ENCODE measurements at regions not wholly inside any gene's neighbourhood (a gene's known extent, or its start where the extent isn't known, plus 50 kb on each side); places are given as distances from the start of the nearest gene placed in this dataset.
"Not testable (repeated sequence)": the region's sequence is repeated elsewhere in the genome, so short reads cannot be mapped to it uniquely, and the experiment has no call there.

- Histone ChIP-seq H3K4me1 (ENCODE audit: insufficient read depth, low read length) (no peaks in the 10 kb centered on the region), H3K36me3 (ENCODE audit: insufficient read depth, low read length) (no peaks in the 10 kb centered on the region), H2AFZ (ENCODE audit: low read length) (no peak overlapping the region), H3K4me2 (ENCODE audit: insufficient read depth, low read length) (no peak overlapping the region), H3K4me3 (ENCODE audit: insufficient read depth, low read length) (no peak overlapping the region), H3K27ac (ENCODE audit: low read depth, low read length) (no peak overlapping the region), H4K20me1 (ENCODE audit: insufficient read depth, low read length) (no peaks in the 10 kb centered on the region), H3K9me3 (ENCODE audit: low read depth, low read length) (no peaks in the 10 kb centered on the region), H3K27me3 (ENCODE audit: insufficient read depth, low read length) (no peaks in the 10 kb centered on the region), H3K79me2 (ENCODE audit: insufficient read depth, low read length) (no peaks in the 10 kb centered on the region)
- no peak for TF ChIP-seq CTCF (IDR thresholded peaks at IDR 0.05; ENCODE audit: extremely low read depth, low read depth, low read length)
- DNase-seq (ENCODE audit: insufficient read length, low spot score, missing footprints): no peak
Measured at GRCh38 chr16:76118344-76118743, 158.9 kb upstream of the CNTNAP4 start.

GRCh38 chr16:76121636-76122035 lies 155.6 kb upstream of the CNTNAP4 start:
- Histone ChIP-seq H3K27me3 (ENCODE audit: insufficient read depth, low read length) (no peaks in the 10 kb centered on the region), H2AFZ (ENCODE audit: low read length) (no peak overlapping the region), H3K36me3 (ENCODE audit: insufficient read depth, low read length) (no peaks in the 10 kb centered on the region), H3K9me3 (ENCODE audit: low read depth, low read length) (no peaks in the 10 kb centered on the region), H3K4me2 (ENCODE audit: insufficient read depth, low read length) (no peak overlapping the region), H3K4me3 (ENCODE audit: insufficient read depth, low read length) (no peak overlapping the region), H3K4me1 (ENCODE audit: insufficient read depth, low read length) (no peaks in the 10 kb centered on the region), H3K79me2 (ENCODE audit: insufficient read depth, low read length) (no peaks in the 10 kb centered on the region), H4K20me1 (ENCODE audit: insufficient read depth, low read length) (no peaks in the 10 kb centered on the region), H3K27ac (ENCODE audit: low read depth, low read length) (no peak overlapping the region)
- no peak for DNase-seq (ENCODE audit: insufficient read length, low spot score, missing footprints)
- no peak for TF ChIP-seq CTCF (IDR thresholded peaks at IDR 0.05; ENCODE audit: extremely low read depth, low read depth, low read length)

GRCh38 chr16:76123966-76124365 lies 153.2 kb upstream of the CNTNAP4 start:
- Histone ChIP-seq H3K4me3 (ENCODE audit: insufficient read depth, low read length) (no peak overlapping the region), H3K9me3 (ENCODE audit: low read depth, low read length) (no peaks in the 10 kb centered on the region), H3K4me2 (ENCODE audit: insufficient read depth, low read length) (no peak overlapping the region), H3K4me1 (ENCODE audit: insufficient read depth, low read length) (no peaks in the 10 kb centered on the region), H3K36me3 (ENCODE audit: insufficient read depth, low read length) (no peaks in the 10 kb centered on the region), H3K79me2 (ENCODE audit: insufficient read depth, low read length) (no peaks in the 10 kb centered on the region), H2AFZ (ENCODE audit: low read length) (no peak overlapping the region), H3K27me3 (ENCODE audit: insufficient read depth, low read length) (no peaks in the 10 kb centered on the region), H3K27ac (ENCODE audit: low read depth, low read length) (no peak overlapping the region), H4K20me1 (ENCODE audit: insufficient read depth, low read length) (no peaks in the 10 kb centered on the region)
- no peak for DNase-seq (ENCODE audit: insufficient read length, low spot score, missing footprints)
- no peak for TF ChIP-seq CTCF (IDR thresholded peaks at IDR 0.05; ENCODE audit: extremely low read depth, low read depth, low read length)

- Histone ChIP-seq H3K79me2 (ENCODE audit: insufficient read depth, low read length) (no peaks in the 10 kb centered on the region), H3K4me3 (ENCODE audit: insufficient read depth, low read length) (no peak overlapping the region), H2AFZ (ENCODE audit: low read length) (no peak overlapping the region), H3K4me1 (ENCODE audit: insufficient read depth, low read length) (no peaks in the 10 kb centered on the region), H3K27me3 (ENCODE audit: insufficient read depth, low read length) (no peaks in the 10 kb centered on the region), H3K27ac (ENCODE audit: low read depth, low read length) (no peak overlapping the region), H3K9me3 (ENCODE audit: low read depth, low read length) (no peaks in the 10 kb centered on the region), H3K4me2 (ENCODE audit: insufficient read depth, low read length) (no peak overlapping the region), H3K36me3 (ENCODE audit: insufficient read depth, low read length) (no peaks in the 10 kb centered on the region), H4K20me1 (ENCODE audit: insufficient read depth, low read length) (no peaks in the 10 kb centered on the region)
- TF ChIP-seq CTCF (IDR thresholded peaks at IDR 0.05; ENCODE audit: extremely low read depth, low read depth, low read length): no peak
- no peak for DNase-seq (ENCODE audit: insufficient read length, low spot score, missing footprints)
Measured at GRCh38 chr16:76125871-76126270, 151.3 kb upstream of the CNTNAP4 start.

GRCh38 chr16:76138056-76138455 lies 139.1 kb upstream of the CNTNAP4 start:
- H3K4me2 ChIP-seq (ENCODE audit: insufficient read depth, low read length): not testable (repeated sequence)

More at GRCh38 chr16:76138056-76138455, 139.1 kb upstream of the CNTNAP4 start:
- not testable (repeated sequence) for H3K4me3 ChIP-seq (ENCODE audit: insufficient read depth, low read length); H3K27me3 ChIP-seq (ENCODE audit: insufficient read depth, low read length); H3K9me3 ChIP-seq (ENCODE audit: low read depth, low read length); H3K79me2 ChIP-seq (ENCODE audit: insufficient read depth, low read length); H3K4me1 ChIP-seq (ENCODE audit: insufficient read depth, low read length); DNase-seq (ENCODE audit: insufficient read length, low spot score, missing footprints); H4K20me1 ChIP-seq (ENCODE audit: insufficient read depth, low read length); H3K36me3 ChIP-seq (ENCODE audit: insufficient read depth, low read length); H2AFZ ChIP-seq (ENCODE audit: low read length); H3K27ac ChIP-seq (ENCODE audit: low read depth, low read length)
